K562 (cell line): ENCODE measurements at regions not wholly inside any gene's neighbourhood (a gene's known extent, or its start where the extent isn't known, plus 50 kb on each side); places are given as distances from the start of the nearest gene placed in this dataset.

ENCODE experiments used
- ATAC-seq: fragments of 200-7000 bp; cut with Tn5 transposase; 3 replicates; pipeline ENCODE4 v1.9.1; 2020; ENCODE audit warnings: moderate library complexity
- BruUV-seq: library from RNA; stranded (reverse); fragments of 400-500 nt; replicated peaks from 2 replicates; lab custom pipeline; 2021; lab: Mats Ljungman, UMichigan
- CTCF ChIA-PET: fragments of 300-600 bp; formaldehyde crosslinking; extraction: SDS; loops from one replicate; lab custom pipeline; 2021; ENCODE audit warnings: low intra/inter-chr PET ratio; lab: Yijun Ruan, JAX
- POLR2A ChIA-PET: fragments of 300-600, 350-650 bp; sonication (Branson Sonifier 250); formaldehyde crosslinking; extraction: SDS; loops from one replicate; lab custom pipeline; 2021; ENCODE audit warnings: antibody characterized with exemption, inconsistent platforms; lab: Yijun Ruan, JAX
- DNase-seq, 4 experiments: peaks; one replicate each; pipeline versions ENCODE4 v3.0.0 to v3.0.0-alpha.2; 2011 to 2018; ENCODE audit warnings: low spot score in 3 of 4, mixed read lengths in 3 of 4; ENCODE audit errors: extremely low read depth in 1 of 4
- FAIRE-seq: peaks from 2 replicates; lab custom pipeline; 2011; peaks lifted over from hg19 to GRCh38; lab: Jason Lieb, UNC
- H2AFZ ChIP-seq: 2 replicates; pipeline ENCODE4 v1.6.0; 2011; ENCODE audit warnings: low read depth, low read length, control low read depth, inconsistent platforms
- H3K27ac ChIP-seq: fragments of 200-600 bp; 3 replicates; pipeline ENCODE4 v1.8.0; 2011; ENCODE audit warnings: low read depth, mild to moderate bottlenecking, control low read depth, inconsistent platforms, low read length, moderate library complexity, mixed read lengths; ENCODE audit errors: extremely low read depth
- H3K27me3 ChIP-seq, 2 experiments: fragments of 300-600 bp in 1 of 2; 2 replicates in 1 of 2; 3 replicates in 1 of 2; pipeline versions ENCODE4 v1.6.0 to v1.8.0; 2011; ENCODE audit warnings: inconsistent platforms in 2 of 2, low read length in 2 of 2, mild to moderate bottlenecking in 1 of 2, mixed read lengths in 1 of 2, moderate library complexity in 1 of 2; ENCODE audit not compliant: control insufficient read depth in 2 of 2, insufficient read depth in 2 of 2
- H3K36me3 ChIP-seq: fragments of 300-600 bp; 3 replicates; pipeline ENCODE4 v1.8.0; 2011; ENCODE audit warnings: mild to moderate bottlenecking, low read length, inconsistent platforms; ENCODE audit not compliant: control insufficient read depth, insufficient read depth
- H3K4me1 ChIP-seq, 2 experiments: fragments of 200-600 bp in 1 of 2; replicated peaks in 1 of 2; 2 replicates in 1 of 2; 3 replicates in 1 of 2; pipeline versions ENCODE4 v1.5.1 to v1.8.0; 2011; ENCODE audit warnings: inconsistent platforms in 2 of 2, low read length in 2 of 2, mild to moderate bottlenecking in 1 of 2, mixed read lengths in 1 of 2, moderate library complexity in 1 of 2; ENCODE audit not compliant: control insufficient read depth in 2 of 2, insufficient read depth in 2 of 2
- H3K4me2 ChIP-seq: 2 replicates; pipeline ENCODE4 v1.6.1; 2011; ENCODE audit warnings: low read length, control low read depth, inconsistent platforms, mixed read lengths; ENCODE audit not compliant: insufficient read depth
- H3K4me3 ChIP-seq: fragments of 200-600 bp; sonication (generic), shearing (Covaris generic); 2 replicates; pipeline ENCODE4 v1.5.1; 2016; ENCODE audit warnings: control low read depth, inconsistent platforms
- H3K79me2 ChIP-seq: fragments of 200-600 bp; 3 replicates; pipeline ENCODE4 v1.8.0; 2011; ENCODE audit warnings: low read length, inconsistent platforms; ENCODE audit not compliant: control insufficient read depth, insufficient read depth
- H3K9ac ChIP-seq, 2 experiments: 2 replicates each; pipeline versions ENCODE4 v1.6.0 to v1.6.1; 2011; ENCODE audit warnings: low read depth in 2 of 2, low read length in 2 of 2, control low read depth in 1 of 2, inconsistent platforms in 1 of 2, mild to moderate bottlenecking in 1 of 2, mixed read lengths in 1 of 2; ENCODE audit not compliant: insufficient read depth in 1 of 2
- H3K9me1 ChIP-seq: one replicate; pipeline ENCODE4 v1.6.0; 2011; ENCODE audit warnings: inconsistent platforms, mild to moderate bottlenecking, low read length, moderate library complexity; ENCODE audit not compliant: control insufficient read depth, insufficient read depth
- H3K9me3 ChIP-seq: replicated peaks from 2 replicates; pipeline ENCODE4 v1.5.1; 2011; ENCODE audit warnings: low read depth, low read length, inconsistent platforms; ENCODE audit not compliant: control insufficient read depth, insufficient read depth
- H4K20me1 ChIP-seq: replicated peaks from 2 replicates; pipeline ENCODE4 v1.6.1; 2011; ENCODE audit warnings: low read length, inconsistent platforms, mixed read lengths; ENCODE audit not compliant: control insufficient read depth, insufficient read depth
- CAMTA2 ChIP-seq: fragments of 250-450 bp; sonication (Bioruptor Pico); conservative IDR thresholded peaks from 2 replicates; pipeline ENCODE4 v1.5.1; 2022
- CTBP1 ChIP-seq: fragments of 450-650 bp; IDR thresholded peaks from 2 replicates; pipeline ENCODE4 v1.6.1; 2016; ENCODE audit warnings: borderline replicate concordance
- ETS2 ChIP-seq: IDR thresholded peaks from 2 replicates; pipeline ENCODE4 v1.6.1; 2016; ENCODE audit warnings: borderline replicate concordance, missing genetic modification characterization, mild to moderate bottlenecking, moderate library complexity, missing compliant biosample characterization; ENCODE audit not compliant: poor library complexity, severe bottlenecking
- FOXP1 ChIP-seq: sonication (generic); formaldehyde crosslinking; IDR thresholded peaks from 2 replicates; pipeline ENCODE4 v1.8.0; 2022; ENCODE audit warnings: mild to moderate bottlenecking, missing genetic modification reagents
- GATAD2B ChIP-seq: fragments of 450-650 bp; IDR thresholded peaks from 2 replicates; pipeline ENCODE4 v1.6.1; 2017; ENCODE audit warnings: mild to moderate bottlenecking, borderline replicate concordance
- OTX1 ChIP-seq: fragments of 450-650 bp; formaldehyde crosslinking; IDR thresholded peaks from 2 replicates; pipeline ENCODE4 v1.4.0; 2022; ENCODE audit warnings: mild to moderate bottlenecking
- TCF7 ChIP-seq: sonication (generic); IDR thresholded peaks from 2 replicates; pipeline ENCODE4 v1.6.1; 2016; ENCODE audit warnings: antibody characterized with exemption, borderline replicate concordance
- ZBTB12 ChIP-seq: fragments of 250-450 bp; sonication (Bioruptor Pico); IDR thresholded peaks from 2 replicates; pipeline ENCODE4 v1.4.0; 2020
- ZNF212 ChIP-seq: fragments of 450-650 bp; formaldehyde crosslinking; IDR thresholded peaks from 2 replicates; pipeline ENCODE4 v1.4.0; 2020; ENCODE audit warnings: mild to moderate bottlenecking
- ZNF347 ChIP-seq: fragments of 450-650 bp; formaldehyde crosslinking; IDR thresholded peaks from 2 replicates; pipeline ENCODE4 v1.4.0; 2020; ENCODE audit warnings: low read depth, mild to moderate bottlenecking, moderate library complexity
- WGBS: fragments of 100-300 bp; shearing (Covaris generic); methylation state at CpG from one replicate; pipeline ENCODE4 v1.1.6; 2016; ENCODE audit warnings: low coverage, mixed read lengths; ENCODE audit not compliant: insufficient coverage; ENCODE audit errors: missing lambda C conversion rate; 5-methylcytosine and 5-hydroxymethylcytosine counted together
- in situ Hi-C: fragments of 300-500 bp; cut with MboI; formaldehyde crosslinking; loops from 4 replicates; pipeline ENCODE4 v1.15.0; 2018; ENCODE audit warnings: inconsistent platforms, mixed read lengths
- intact Hi-C: fragments of 100-400 bp; cut with micrococcal nuclease; formaldehyde crosslinking; loops from 2 replicates; pipeline ENCODE4 v1.14.2; 2022
- TF ChIP-seq, protein P1 (sequence below), 2 experiments: fragments of 450-650 bp in 1 of 2; IDR thresholded peaks; 2 replicates each; pipeline ENCODE4 v1.6.1; 2011 to 2017; ENCODE audit warnings: low read depth in 2 of 2, antibody characterized with exemption in 1 of 2, borderline replicate concordance in 1 of 2, low read length in 1 of 2, mild to moderate bottlenecking in 1 of 2, mixed read lengths in 1 of 2; ENCODE audit not compliant: control insufficient read depth in 1 of 2

GRCh38 chr5:74429495-74429894 lies 211.0 kb downstream of the ENC1 start (continued):
- TF ChIP-seq CAMTA2 (no peak), ZBTB12 (no peak), ETS2 (no peak)

- no peak overlapping the region for H3K4me2 ChIP-seq
- BruUV-seq = no TSS peak
Observed at GRCh38 chr5:74428876-74429275, 211.7 kb downstream of the ENC1 start.

More at GRCh38 chr5:74428876-74429275, 211.7 kb downstream of the ENC1 start:
- Histone ChIP-seq H3K9me1 (no peaks in the 10 kb centered on the region), H4K20me1 (no peaks in the 10 kb centered on the region), H3K9ac (no peak overlapping the region), H3K27ac (no peak overlapping the region), H2AFZ (no peak overlapping the region), H3K27me3 (peaks cover 0 to 5% of the 10 kb centered on the region in 2 experiments; a peak in 2 of 5 replicates), H3K4me1 (no peaks in the 10 kb centered on the region), H3K36me3 (no peaks in the 10 kb centered on the region), H3K9me3 (no peaks in the 10 kb centered on the region), H3K4me3 (no peak overlapping the region), H3K79me2 (no peaks in the 10 kb centered on the region)
- 0% methylated on average over 2 of the region's 2 CpGs for WGBS
- POLR2A ChIA-PET = no interaction called here
- intact Hi-C loops = no loop called here
- FAIRE-seq (no peak), ATAC-seq (no peak), DNase-seq (no peak)
- in situ Hi-C loops = no loop called here
- CTCF ChIA-PET = no interaction called here
- TF ChIP-seq TCF7 (no peak), ZNF212 (no peak), OTX1 (CRISPR knock-in tag) (no peak), ZNF347 (no peak), GATAD2B (no peak), CTBP1 (no peak), FOXP1 (CRISPR knock-in tag) (no peak), ZBTB12 (no peak)
- TF ChIP-seq, protein P1, sequence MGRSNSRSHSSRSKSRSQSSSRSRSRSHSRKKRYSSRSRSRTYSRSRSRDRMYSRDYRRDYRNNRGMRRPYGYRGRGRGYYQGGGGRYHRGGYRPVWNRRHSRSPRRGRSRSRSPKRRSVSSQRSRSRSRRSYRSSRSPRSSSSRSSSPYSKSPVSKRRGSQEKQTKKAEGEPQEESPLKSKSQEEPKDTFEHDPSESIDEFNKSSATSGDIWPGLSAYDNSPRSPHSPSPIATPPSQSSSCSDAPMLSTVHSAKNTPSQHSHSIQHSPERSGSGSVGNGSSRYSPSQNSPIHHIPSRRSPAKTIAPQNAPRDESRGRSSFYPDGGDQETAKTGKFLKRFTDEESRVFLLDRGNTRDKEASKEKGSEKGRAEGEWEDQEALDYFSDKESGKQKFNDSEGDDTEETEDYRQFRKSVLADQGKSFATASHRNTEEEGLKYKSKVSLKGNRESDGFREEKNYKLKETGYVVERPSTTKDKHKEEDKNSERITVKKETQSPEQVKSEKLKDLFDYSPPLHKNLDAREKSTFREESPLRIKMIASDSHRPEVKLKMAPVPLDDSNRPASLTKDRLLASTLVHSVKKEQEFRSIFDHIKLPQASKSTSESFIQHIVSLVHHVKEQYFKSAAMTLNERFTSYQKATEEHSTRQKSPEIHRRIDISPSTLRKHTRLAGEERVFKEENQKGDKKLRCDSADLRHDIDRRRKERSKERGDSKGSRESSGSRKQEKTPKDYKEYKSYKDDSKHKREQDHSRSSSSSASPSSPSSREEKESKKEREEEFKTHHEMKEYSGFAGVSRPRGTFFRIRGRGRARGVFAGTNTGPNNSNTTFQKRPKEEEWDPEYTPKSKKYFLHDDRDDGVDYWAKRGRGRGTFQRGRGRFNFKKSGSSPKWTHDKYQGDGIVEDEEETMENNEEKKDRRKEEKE (IDR thresholded peaks at IDR 0.05; ENCODE audit: borderline replicate concordance in 1 of 2, control insufficient read depth in 1 of 2, low read depth in 2 of 2, low read length in 1 of 2) = no peak
- TF ChIP-seq, all 486 proteins: peak for 0
